ENCODE measurements at regions not wholly inside any gene's neighbourhood (a gene's known extent, or its start where the extent isn't known, plus 50 kb on each side); places are given as distances from the start of the nearest gene placed in this dataset.

DNA sequence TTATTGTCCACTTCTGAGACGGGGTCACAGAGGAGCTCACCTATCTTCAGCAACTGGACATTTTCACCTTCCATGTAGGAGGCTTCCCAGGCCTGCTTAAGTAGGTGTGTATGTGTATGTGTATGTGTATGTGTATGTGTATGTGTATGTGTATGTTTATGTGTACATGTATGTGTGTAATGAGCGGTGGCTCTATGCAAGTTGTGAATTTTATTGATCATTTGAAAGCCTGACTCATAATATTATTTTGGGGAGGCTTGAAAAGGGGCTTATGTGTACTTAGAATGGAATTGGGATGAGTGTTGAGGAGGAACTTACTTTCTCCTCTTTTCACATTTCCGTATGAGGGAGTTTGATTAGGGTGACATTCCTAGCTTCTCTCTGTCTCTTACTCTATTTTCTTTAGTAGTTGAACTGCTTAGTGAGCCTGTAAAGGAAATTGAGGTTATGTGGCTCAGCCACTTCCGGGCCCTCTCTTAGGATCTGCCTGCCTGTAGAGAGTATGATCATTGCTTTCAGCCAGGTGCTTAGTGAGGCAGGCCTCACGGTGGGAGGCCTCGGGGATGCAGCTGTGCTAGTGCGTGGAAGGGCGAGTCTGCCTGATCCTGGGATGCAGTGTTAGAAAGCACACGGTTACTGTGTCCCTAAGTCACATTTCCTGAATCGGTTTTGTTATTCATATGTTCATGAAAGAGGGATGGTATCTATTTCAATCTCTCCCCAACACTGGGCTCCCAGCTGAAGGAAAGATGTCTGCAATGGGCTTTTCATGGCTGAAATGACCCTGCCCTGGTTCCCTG, 61.0 kb downstream of the IER5 start:
- WGBS (ENCODE audit: insufficient coverage) = 40% methylated on average over 2 of the region's 10 CpGs
- Mint-ChIP-seq H3K27me3 (ENCODE audit: low read depth in 3 of 3) (peaks cover 0 to 4% (median 0%) of the 10 kb centered on the region in 3 donors), H3K4me3 (peak overlapping the region in 1 of 2 donors; percentile 28), H3K9me3 (peaks cover 0 to 2% (median 1%) of the 10 kb centered on the region in 7 donors), H3K27ac (peak overlapping the region in 2 of 7 donors; percentile 17 to 52), H3K36me3 (no peaks in the 10 kb centered on the region), H3K4me1 (peaks cover 40% of the 10 kb centered on the region)
- H3K36me3 ChIP-seq (replicated peaks in 1 of 2; ENCODE audit: control insufficient read depth in 1 of 2, insufficient read depth in 2 of 2, low read length in 2 of 2) = no peaks in the 10 kb centered on the region
- TF ChIP-seq, protein P1, sequence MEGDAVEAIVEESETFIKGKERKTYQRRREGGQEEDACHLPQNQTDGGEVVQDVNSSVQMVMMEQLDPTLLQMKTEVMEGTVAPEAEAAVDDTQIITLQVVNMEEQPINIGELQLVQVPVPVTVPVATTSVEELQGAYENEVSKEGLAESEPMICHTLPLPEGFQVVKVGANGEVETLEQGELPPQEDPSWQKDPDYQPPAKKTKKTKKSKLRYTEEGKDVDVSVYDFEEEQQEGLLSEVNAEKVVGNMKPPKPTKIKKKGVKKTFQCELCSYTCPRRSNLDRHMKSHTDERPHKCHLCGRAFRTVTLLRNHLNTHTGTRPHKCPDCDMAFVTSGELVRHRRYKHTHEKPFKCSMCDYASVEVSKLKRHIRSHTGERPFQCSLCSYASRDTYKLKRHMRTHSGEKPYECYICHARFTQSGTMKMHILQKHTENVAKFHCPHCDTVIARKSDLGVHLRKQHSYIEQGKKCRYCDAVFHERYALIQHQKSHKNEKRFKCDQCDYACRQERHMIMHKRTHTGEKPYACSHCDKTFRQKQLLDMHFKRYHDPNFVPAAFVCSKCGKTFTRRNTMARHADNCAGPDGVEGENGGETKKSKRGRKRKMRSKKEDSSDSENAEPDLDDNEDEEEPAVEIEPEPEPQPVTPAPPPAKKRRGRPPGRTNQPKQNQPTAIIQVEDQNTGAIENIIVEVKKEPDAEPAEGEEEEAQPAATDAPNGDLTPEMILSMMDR (IDR thresholded peaks at IDR 0.05) = no peak
- no peaks in the 10 kb centered on the region for H3K27me3 ChIP-seq (ENCODE audit: control insufficient read depth in 2 of 2, insufficient read depth in 2 of 2, low read length in 2 of 2)
- no peak overlapping the region for H3K27ac ChIP-seq (ENCODE audit: low read depth in 1 of 2, low read length in 2 of 2)
- no peaks in the 10 kb centered on the region for H4K20me1 ChIP-seq (ENCODE audit: insufficient read depth, low read length)
- H3K9ac ChIP-seq (ENCODE audit: insufficient read depth, low read length, poor library complexity, severe bottlenecking) = no peak overlapping the region
- H3K4me3 ChIP-seq (replicated peaks in 1 of 3; ENCODE audit: low read depth in 2 of 3, low read length in 3 of 3) = no peak overlapping the region
- no peak for DNase-seq
- H3K79me2 ChIP-seq (ENCODE audit: insufficient read depth, low read length) = no peaks in the 10 kb centered on the region
- H2AFZ ChIP-seq (ENCODE audit: insufficient read depth, low read depth, low read length, poor library complexity, severe bottlenecking) = no peak overlapping the region
- no peak overlapping the region for H3K4me2 ChIP-seq (replicated peaks; ENCODE audit: extremely low read depth, low read length, poor library complexity, severe bottlenecking)
- peaks cover 33 to 38% of the 10 kb centered on the region in 2 donors for H3K4me1 ChIP-seq (ENCODE audit: control insufficient read depth in 1 of 2, insufficient read depth in 2 of 2, low read length in 2 of 2)
- intact Hi-C loops (cut with micrococcal nuclease) = no loop called here
- H3K9me3 ChIP-seq (replicated peaks in 1 of 2; ENCODE audit: control insufficient read depth in 1 of 2, insufficient read depth in 1 of 2, low read length in 2 of 2) = no peaks in the 10 kb centered on the region

DNA sequence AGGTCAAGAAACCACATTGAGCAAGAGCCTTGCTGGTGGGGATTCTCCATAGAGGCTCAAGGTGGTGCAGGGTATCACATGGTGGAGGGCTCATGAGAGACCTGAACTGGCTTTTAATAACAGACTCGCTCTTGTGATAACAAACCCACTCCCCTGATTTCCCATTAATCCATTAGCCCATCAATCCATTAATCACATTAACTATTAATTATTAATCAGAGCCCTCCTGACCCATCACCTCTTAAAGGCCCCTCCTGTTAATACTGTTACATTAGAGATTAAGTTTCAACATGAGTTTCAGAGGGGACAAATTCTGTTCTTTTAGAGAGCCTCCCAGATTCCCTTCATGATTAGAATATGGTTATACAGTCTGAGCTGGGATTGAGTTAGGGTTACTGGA, 61.8 kb downstream of the IER5 start:
- Histone ChIP-seq H4K20me1 (ENCODE audit: insufficient read depth, low read length) (no peaks in the 10 kb centered on the region), H3K4me3 (replicated peaks in 1 of 3; ENCODE audit: low read depth in 2 of 3, low read length in 3 of 3) (no peak overlapping the region), H3K36me3 (replicated peaks in 1 of 2; ENCODE audit: control insufficient read depth in 1 of 2, insufficient read depth in 2 of 2, low read length in 2 of 2) (no peaks in the 10 kb centered on the region), H3K4me1 (ENCODE audit: control insufficient read depth in 1 of 2, insufficient read depth in 2 of 2, low read length in 2 of 2) (peaks cover 33 to 38% of the 10 kb centered on the region in 2 donors), H3K79me2 (ENCODE audit: insufficient read depth, low read length) (no peaks in the 10 kb centered on the region), H2AFZ (ENCODE audit: insufficient read depth, low read depth, low read length, poor library complexity, severe bottlenecking) (no peak overlapping the region), H3K27ac (ENCODE audit: low read depth in 1 of 2, low read length in 2 of 2) (no peak overlapping the region), H3K9ac (ENCODE audit: insufficient read depth, low read length, poor library complexity, severe bottlenecking) (no peak overlapping the region), H3K9me3 (replicated peaks in 1 of 2; ENCODE audit: control insufficient read depth in 1 of 2, insufficient read depth in 1 of 2, low read length in 2 of 2) (no peaks in the 10 kb centered on the region), H3K4me2 (replicated peaks; ENCODE audit: extremely low read depth, low read length, poor library complexity, severe bottlenecking) (no peak overlapping the region), H3K27me3 (ENCODE audit: control insufficient read depth in 2 of 2, insufficient read depth in 2 of 2, low read length in 2 of 2) (no peaks in the 10 kb centered on the region)
- Mint-ChIP-seq H3K4me1 (peaks cover 40% of the 10 kb centered on the region), H3K4me3 (no peak overlapping the region), H3K27me3 (ENCODE audit: low read depth in 3 of 3) (peaks cover 0 to 4% (median 0%) of the 10 kb centered on the region in 3 donors), H3K27ac (no peak overlapping the region), H3K36me3 (no peaks in the 10 kb centered on the region), H3K9me3 (peaks cover 0 to 2% (median 1%) of the 10 kb centered on the region in 7 donors)
- no CpG with 5 or more reads among the region's 1 CpG for WGBS (ENCODE audit: insufficient coverage)
- TF ChIP-seq, protein P1 (IDR thresholded peaks at IDR 0.05) = no peak
- intact Hi-C loops (cut with micrococcal nuclease) = no loop called here
- DNase-seq = no peak

Measured in CD14-positive monocyte (primary cell).